D341Med (cell line): ENCODE measurements at regions not wholly inside any gene's neighbourhood (a gene's known extent, or its start where the extent isn't known, plus 50 kb on each side); places are given as distances from the start of the nearest gene placed in this dataset.
"Not testable (repeated sequence)": the region's sequence is repeated elsewhere in the genome, so short reads cannot be mapped to it uniquely, and the experiment has no call there.

Experiments
- DNase-seq: peaks from one replicate; pipeline ENCODE4 v3.0.0; 2012; ENCODE audit warnings: low spot score

- DNase-seq = no peak
These were observed 601.0 kb downstream of the TMA16 start for GRCh38 chr4:164095313-164096110.

DNA sequence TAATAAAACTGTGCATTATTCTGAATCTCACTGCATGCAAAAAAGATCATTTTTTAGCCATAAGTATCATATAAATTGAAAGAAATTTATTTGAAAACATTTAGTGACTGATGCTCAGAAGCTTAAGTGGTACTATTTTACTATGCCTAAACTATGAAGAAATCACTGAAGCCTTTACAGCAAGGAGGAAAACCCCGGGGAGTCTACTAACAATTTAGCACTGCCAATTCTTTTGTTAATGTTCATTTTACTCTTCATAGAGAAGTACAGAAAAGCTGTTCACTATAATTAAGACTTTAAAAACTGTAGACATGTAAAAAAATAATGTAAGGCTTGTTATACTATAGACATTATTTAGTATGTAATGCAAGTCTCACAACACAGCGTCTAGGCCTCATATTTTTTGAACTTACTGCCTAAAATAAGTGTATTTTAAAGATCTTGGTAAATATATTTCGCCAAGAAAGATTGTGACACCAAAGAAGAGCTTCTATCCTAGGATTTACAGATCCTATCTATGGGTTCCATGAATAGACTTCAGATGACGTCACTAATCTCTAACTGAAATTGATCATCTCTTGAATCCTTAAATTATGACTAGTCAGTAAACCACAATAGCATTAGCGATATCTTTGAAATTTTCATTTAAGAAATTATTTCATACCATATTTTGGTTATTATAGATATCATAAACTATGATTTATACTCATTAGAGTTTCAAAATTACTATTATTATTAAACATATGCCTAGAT lies 602.5 kb downstream of the TMA16 start:
- no peak for DNase-seq

DNA sequence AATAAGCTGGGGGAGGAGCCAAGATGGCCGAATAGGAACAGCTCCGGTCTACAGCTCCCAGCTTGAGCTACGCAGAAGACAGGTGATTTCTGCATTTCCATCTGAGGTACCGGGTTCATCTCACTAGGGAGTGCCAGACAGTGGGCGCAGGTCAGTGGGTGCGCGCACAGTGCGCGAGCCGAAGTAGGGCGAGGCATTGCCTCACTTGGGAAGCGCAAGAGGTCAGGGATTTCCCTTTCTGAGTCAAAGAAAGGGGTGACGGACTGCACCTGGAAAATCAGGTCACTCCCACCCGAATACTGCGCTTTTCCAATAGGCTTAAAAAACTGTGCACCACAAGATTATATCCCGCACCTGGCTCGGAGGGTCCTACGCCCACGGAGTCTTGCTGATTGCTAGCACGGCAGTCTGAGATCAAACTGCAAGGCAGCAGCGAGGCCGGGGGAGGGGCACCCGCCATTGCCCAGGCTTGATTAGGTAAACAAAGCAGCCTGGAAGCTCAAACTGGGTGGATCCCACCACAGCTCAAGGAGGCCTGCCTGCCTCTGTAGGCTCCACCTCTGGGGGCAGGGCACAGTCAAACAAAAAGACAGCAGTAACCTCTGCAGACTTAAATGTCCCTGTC lies 606.4 kb downstream of the TMA16 start:
- not testable (repeated sequence) for DNase-seq

GRCh38 chr4:164108971-164109370 lies 614.5 kb downstream of the TMA16 start:
- no peak for DNase-seq

- no peak for DNase-seq
These were observed 615.0 kb downstream of the TMA16 start for GRCh38 chr4:164109503-164109902.

GRCh38 chr4:164115236-164115635 lies 620.7 kb downstream of the TMA16 start:
- no peak for DNase-seq

GRCh38 chr4:164116286-164116685 lies 621.8 kb downstream of the TMA16 start:
- no peak for DNase-seq

DNA sequence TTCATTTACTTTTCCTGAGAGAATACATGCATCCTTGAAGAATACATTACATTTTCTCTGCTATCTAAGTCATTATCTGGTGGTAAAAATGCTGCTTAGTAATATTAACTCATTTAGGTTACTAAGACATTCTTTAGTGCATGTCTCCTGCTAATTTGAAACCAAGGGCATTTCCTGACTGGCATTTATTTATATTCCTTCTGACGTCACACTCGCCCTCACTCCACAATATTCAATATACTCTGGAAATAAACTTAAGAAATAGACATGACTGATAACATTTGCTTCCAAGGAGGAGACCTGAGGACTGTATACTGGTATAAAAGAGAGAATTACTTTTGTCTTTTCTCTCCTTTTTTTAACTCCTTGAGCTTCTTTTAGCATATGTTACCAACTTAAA lies 619.5 kb upstream of the SMIM31 start:
- no peak for DNase-seq

GRCh38 chr4:164136180-164136616 lies 617.7 kb upstream of the SMIM31 start:
- DNase-seq = no peak

- no peak for DNase-seq
These were observed 615.4 kb upstream of the SMIM31 start for GRCh38 chr4:164138521-164138920.

DNA sequence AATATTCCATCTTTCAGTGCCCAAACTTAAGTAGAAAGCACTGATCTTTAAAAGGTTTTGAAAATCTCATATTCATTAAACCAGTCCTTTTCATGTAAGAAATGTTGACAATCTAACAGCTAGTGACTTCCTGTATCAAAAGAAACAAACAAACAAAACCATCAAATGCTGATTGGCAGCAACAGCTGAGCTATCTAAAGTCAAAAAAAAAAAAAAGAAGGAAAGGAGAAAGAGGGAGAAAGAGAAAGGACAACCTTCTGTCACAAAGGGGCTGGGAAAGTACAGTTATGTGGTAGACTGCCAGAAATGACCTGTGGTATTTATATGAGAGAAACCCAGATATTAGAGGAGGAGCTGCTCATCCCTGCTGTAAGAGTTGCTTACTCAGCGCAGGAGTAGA lies 614.6 kb upstream of the SMIM31 start:
- DNase-seq = no peak

DNA sequence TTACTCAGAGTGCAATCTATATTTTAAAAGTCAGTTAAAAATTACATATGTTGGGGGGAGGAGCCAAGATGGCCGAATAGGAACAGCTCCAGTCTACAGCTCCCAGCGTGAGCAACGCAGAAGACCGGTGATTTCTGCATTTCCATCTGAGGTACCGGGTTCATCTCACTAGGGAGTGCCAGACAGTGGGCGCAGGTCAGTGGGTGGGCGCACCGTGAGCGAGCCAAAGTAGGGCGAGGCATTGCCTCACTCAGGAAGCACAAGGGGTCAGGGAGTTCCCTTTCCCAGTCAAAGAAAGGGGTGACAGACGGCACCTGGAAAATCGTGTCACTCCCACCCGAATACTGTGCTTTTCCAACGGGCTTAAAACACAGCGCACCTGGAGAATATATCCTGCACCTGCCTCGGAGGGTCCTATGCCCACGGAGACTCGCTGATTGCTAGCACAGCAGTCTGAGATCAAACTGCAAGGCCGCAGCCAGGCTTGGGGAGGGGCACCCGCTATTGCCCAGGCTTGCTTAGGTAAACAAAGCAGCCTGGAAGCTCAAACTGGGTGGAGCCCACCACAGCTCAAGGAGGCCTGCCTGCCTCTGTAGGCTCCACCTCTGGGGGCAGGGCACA lies 612.1 kb upstream of the SMIM31 start:
- DNase-seq = not testable (repeated sequence)

DNA sequence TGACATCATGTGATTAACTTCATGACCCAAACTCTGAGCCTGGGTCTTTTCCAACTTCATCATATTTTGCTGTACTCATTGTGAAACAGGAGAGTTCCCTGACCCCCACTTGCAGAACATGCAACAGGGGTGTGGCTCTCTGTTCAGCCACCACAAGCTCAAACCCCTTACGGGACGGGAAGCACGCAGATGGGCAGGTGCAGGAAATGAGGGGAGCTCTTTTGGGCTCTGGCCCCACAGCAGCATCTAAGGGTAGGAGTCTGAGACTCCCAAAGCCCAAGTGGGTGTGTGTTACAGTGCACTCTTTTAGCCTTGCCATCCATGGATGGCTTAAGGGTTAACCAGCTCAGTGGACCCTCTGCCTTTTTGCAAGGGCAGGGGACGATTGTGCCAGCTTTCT lies 599.5 kb upstream of the SMIM31 start:
- no peak for DNase-seq

DNA sequence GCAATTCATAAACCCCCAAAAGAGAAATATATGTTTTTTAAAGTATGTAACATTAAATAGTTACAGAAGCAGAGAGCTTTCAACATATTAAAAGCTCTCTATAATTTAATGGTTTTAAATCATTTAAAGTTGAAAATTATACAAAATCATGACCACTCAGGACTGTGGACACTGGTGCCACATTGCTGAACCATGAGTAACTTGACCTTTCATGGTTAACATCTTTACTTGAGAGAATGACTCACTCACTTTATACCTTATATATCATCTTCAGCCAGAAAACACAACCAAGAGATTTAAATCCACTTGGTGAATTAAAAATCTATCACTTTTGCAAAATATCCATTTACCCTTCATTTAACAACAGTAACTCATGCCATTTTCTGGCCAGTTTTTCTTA lies 584.3 kb upstream of the SMIM31 start:
- no peak for DNase-seq

DNA sequence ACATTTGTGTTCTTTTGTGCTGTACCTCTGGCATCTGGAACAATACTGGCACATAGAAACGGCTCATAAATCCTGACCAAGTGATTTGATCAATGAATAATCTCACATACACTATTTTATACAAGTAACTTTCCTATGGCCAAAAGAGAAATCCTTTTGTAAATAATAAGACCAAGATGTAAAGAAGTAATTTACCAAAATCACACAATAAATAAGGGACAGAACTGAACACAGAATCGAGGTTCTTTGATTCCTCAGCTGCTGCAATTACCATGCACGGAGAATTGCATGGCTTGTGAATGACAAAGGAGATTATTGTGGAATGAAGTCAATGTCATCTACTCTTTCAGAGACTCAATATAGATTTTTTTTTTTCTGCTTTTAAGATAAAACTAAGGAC lies 576.8 kb upstream of the SMIM31 start:
- no peak for DNase-seq

DNA sequence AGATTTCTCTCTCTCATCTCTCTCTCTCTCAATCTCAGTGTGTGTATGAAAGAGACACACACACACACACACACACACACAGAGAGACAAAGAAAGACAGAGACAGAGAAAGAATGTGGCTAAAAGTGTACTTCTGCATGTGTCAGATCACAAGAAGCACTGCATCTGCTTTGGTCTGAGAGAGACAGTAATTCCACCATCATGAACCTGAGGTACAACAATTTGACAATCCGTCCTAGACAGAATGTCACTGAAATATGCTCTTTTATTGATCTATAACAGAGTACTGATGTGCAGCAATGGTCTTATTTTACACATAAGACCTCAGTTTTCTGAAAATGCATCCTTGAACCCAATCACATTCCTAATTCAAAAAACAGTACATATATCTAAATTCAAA lies 576.2 kb upstream of the SMIM31 start:
- no peak for DNase-seq

DNA sequence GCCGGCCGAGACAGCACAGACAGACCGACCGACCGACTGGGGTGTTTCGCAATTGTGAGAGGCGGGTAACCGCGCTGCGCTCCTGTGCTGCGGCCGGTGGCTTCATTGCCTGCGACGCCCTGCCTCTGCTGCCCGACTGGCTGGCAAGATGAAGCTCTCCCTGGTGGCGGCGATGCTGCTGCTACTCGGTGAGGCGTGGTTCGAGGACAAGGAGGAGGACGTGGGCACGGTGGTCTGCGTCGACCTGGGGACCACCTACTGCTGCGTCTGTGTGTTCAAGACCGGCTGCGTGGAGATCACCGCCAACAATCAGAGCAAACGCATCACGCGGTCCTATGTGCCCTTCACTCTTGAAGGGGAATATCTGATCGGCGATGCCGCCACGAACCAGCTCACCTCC lies 565.7 kb upstream of the SMIM31 start:
- no peak for DNase-seq

- DNase-seq = no peak
These were observed 561.1 kb upstream of the SMIM31 start for GRCh38 chr4:164192844-164193243.

DNA sequence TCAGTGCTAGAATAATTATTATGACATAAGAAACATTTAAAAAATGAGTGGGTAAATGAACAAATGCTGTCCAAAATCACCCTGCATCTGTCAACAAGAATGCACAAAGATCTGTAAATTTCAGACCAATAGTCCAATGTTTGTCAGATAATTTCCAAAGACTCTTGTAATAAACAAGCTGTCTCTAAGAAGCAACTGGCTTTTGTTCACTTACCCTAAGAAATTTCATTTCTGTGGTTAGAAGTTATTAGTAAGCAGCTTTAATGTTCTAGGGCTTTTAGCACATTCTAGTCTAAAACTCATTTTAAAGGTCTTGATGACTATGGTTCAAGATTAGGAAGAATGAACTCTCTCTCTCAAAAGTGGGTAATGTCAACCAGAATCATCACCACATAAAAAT lies 560.3 kb upstream of the SMIM31 start:
- no peak for DNase-seq

DNA sequence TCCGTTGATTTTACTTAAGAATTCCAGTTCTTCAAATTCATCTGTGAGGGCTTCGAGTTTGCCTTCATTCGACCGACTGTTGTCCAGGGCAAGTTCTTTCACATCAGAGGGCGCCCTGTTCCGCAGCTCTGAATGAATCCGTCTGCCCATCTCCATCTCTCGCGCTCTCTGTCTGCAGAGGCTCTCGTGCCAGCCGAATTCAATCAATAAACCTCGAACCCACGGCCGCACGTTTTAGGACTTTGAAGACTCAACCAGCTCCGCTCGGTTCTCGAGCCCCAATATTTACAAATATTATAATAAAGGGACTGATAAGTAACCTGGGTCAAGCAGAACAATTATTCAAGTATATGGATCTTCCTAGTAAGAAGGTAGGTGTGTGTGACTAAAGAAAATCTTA lies 556.4 kb upstream of the SMIM31 start:
- no peak for DNase-seq

DNA sequence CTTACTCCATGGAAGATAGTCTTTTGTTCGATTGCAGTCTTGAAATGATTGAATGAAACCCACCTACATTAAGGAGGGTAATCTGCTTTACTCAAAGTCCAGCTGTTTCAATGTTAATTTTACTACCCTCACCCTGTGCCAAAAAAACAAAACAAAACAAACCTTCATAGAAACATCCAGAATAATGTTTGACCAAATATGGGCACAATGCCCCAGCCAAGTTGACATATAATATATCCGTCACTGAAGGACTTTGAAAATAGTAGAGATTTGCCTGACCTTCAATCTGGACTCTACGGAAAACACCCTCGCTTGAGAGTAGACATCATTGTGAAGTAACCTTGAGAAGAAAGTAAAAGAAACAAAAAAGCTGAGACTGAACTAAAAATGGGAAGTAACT lies 550.5 kb upstream of the SMIM31 start:
- no peak for DNase-seq

DNA sequence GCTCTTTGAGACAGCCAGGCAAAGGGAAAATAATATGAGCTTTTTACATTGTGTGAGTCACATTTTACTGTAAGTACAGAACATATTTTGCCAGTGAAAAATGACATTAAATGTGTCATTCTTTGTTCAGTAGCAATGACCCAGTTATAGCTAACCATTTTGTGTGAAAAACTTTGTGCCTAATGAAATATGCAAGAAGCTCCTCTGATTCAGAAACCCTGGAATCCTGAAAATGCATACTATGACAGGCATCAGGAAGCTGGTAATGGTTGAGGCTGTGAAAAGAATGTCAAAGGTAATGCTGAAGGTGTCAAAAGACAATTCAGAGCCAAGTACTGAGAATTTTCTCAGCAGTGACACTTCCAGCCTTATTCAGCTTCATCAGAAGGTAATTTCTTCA lies 549.5 kb upstream of the SMIM31 start:
- DNase-seq = no peak

DNA sequence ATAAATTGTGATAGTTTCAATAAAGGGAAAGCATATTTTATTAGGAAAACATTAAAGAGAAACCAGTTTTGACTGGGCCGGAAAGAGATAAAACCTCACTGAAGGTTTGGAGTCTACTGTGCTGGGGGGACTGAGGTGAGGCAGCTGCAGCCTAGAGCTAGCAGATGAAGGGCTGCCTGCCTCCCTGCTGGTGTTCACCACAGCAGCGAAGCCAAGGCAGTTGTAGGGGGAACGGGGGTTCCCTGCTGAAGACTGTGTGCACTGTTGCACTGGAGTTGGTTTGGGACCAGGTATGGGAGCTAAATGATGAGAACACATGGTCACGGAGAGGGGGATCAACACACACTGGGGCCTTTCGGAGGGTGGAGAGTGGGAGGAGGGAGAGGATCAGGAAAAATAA lies 546.5 kb upstream of the SMIM31 start:
- DNase-seq = no peak
